GM10266 (cell line): ENCODE measurements at regions not wholly inside any gene's neighbourhood (a gene's known extent, or its start where the extent isn't known, plus 50 kb on each side); places are given as distances from the start of the nearest gene placed in this dataset.

ENCODE experiments used
- DNase-seq: peaks from one replicate; pipeline ENCODE4 v3.0.0; 2012; ENCODE audit errors: extremely low spot score
- CTCF ChIP-seq: IDR thresholded peaks from 2 replicates; pipeline ENCODE4 v1.5.1; 2012; ENCODE audit warnings: mild to moderate bottlenecking, low read depth; ENCODE audit not compliant: control insufficient read depth, insufficient read depth; ENCODE audit errors: missing control alignments

- TF ChIP-seq CTCF = peak; percentile 15
- DNase-seq = peak; percentile 68
These were observed 117.2 kb upstream of the KLF6 start for GRCh38 chr10:3902054-3902808.

- no peak for DNase-seq
- TF ChIP-seq CTCF = no peak
These were observed 116.4 kb upstream of the KLF6 start for GRCh38 chr10:3901370-3901769.

- no peak for TF ChIP-seq CTCF
- DNase-seq = no peak
These were observed 115.4 kb upstream of the KLF6 start for GRCh38 chr10:3900391-3900790.

- TF ChIP-seq CTCF = no peak
- no peak for DNase-seq
These were observed 113.8 kb upstream of the KLF6 start for GRCh38 chr10:3898821-3899220.

GRCh38 chr10:3897156-3897555 lies 112.1 kb upstream of the KLF6 start:
- no peak for TF ChIP-seq CTCF
- DNase-seq = no peak

- no peak for DNase-seq
- no peak for TF ChIP-seq CTCF
These were observed 111.2 kb upstream of the KLF6 start for GRCh38 chr10:3896161-3896560.

GRCh38 chr10:3895045-3895631 lies 110.1 kb upstream of the KLF6 start:
- no peak for DNase-seq
- no peak for TF ChIP-seq CTCF
